ENCODE measurements at regions not wholly inside any gene's neighbourhood (a gene's known extent, or its start where the extent isn't known, plus 50 kb on each side); places are given as distances from the start of the nearest gene placed in this dataset.

GRCh38 chr3:102258666-102259227, 176.1 kb upstream of the ZPLD1 start:
- no peak for FAIRE-seq

GRCh38 chr3:102259663-102260062, 175.2 kb upstream of the ZPLD1 start:
- FAIRE-seq = no peak

GRCh38 chr3:102265720-102266119, 169.1 kb upstream of the ZPLD1 start:
- no peak for FAIRE-seq

- FAIRE-seq = no peak
Observed at GRCh38 chr3:102269406-102269805, 165.4 kb upstream of the ZPLD1 start.

GRCh38 chr3:102290241-102290640, 144.6 kb upstream of the ZPLD1 start:
- no peak for FAIRE-seq

GRCh38 chr3:102295756-102296155, 139.1 kb upstream of the ZPLD1 start:
- FAIRE-seq = no peak

GRCh38 chr3:102297072-102297658, 137.7 kb upstream of the ZPLD1 start:
- no peak for FAIRE-seq

GRCh38 chr3:102299125-102299877, 135.5 kb upstream of the ZPLD1 start:
- no peak for FAIRE-seq

- FAIRE-seq = peak; percentile 13
Observed at GRCh38 chr3:102301155-102301880, 133.5 kb upstream of the ZPLD1 start.

- FAIRE-seq = peak; percentile 95
Observed at GRCh38 chr3:102302020-102302419, 132.8 kb upstream of the ZPLD1 start.

- FAIRE-seq = no peak
Observed at GRCh38 chr3:102304550-102304949, 130.3 kb upstream of the ZPLD1 start.

GRCh38 chr3:102307442-102307841, 127.4 kb upstream of the ZPLD1 start:
- no peak for FAIRE-seq

GRCh38 chr3:102329066-102329465, 105.7 kb upstream of the ZPLD1 start:
- no peak for FAIRE-seq

GRCh38 chr3:102329561-102329960, 105.3 kb upstream of the ZPLD1 start:
- FAIRE-seq = no peak

- FAIRE-seq = no peak
Observed at GRCh38 chr3:102332205-102332604, 102.6 kb upstream of the ZPLD1 start.

- FAIRE-seq = no peak
Observed at GRCh38 chr3:102332934-102333333, 101.9 kb upstream of the ZPLD1 start.

GRCh38 chr3:102336130-102336529, 98.7 kb upstream of the ZPLD1 start:
- FAIRE-seq = no peak

GRCh38 chr3:102339671-102340070, 95.1 kb upstream of the ZPLD1 start:
- FAIRE-seq = no peak

GRCh38 chr3:102346897-102347296, 87.9 kb upstream of the ZPLD1 start:
- FAIRE-seq = no peak

GRCh38 chr3:102348904-102349303, 85.9 kb upstream of the ZPLD1 start:
- no peak for FAIRE-seq

GRCh38 chr3:102353148-102353547, 81.7 kb upstream of the ZPLD1 start:
- no peak for FAIRE-seq

GRCh38 chr3:102353805-102354204, 81.0 kb upstream of the ZPLD1 start:
- no peak for FAIRE-seq

GRCh38 chr3:102354818-102355515, 79.8 kb upstream of the ZPLD1 start:
- peak; percentile 60 for FAIRE-seq
